Activated effector memory CD4-positive, alpha-beta T cell treated with anti-CD3 and anti-CD28 coated beads, Interleukin-2, amount 50 U/mL, for 16 hours (primary cell): ENCODE measurements at regions not wholly inside any gene's neighbourhood (a gene's known extent, or its start where the extent isn't known, plus 50 kb on each side); places are given as distances from the start of the nearest gene placed in this dataset.

Experiments
- DNase-seq: peaks from one replicate; pipeline ENCODE4 v3.0.0-alpha.2; 2020

GRCh38 chr4:100799761-100800539, 282.1 kb upstream of the EMCN start:
- no peak for DNase-seq

- DNase-seq = no peak
These were observed 280.0 kb upstream of the EMCN start for GRCh38 chr4:100797791-100798190.

DNA sequence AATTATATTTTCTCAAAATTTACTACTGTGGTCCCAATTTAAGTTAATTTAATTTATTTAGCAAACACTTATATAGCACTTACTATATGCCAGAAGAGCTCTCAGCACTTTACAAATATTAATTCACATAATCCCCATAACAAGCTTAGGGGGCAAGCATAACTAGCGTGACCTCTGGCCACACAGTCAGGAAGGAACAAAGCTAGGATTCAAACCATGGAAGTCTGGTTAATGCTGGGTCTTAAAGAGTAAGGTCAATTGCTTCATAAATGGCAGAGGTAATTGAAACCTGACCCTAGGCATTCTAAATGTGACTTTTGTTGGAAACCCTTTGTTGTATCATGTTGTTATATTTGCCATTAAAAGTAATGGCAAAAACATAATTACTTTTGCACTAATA, 279.5 kb upstream of the EMCN start:
- no peak for DNase-seq

GRCh38 chr4:100796332-100796731, 278.5 kb upstream of the EMCN start:
- no peak for DNase-seq

GRCh38 chr4:100795581-100795980, 277.8 kb upstream of the EMCN start:
- no peak for DNase-seq

- DNase-seq = no peak
These were observed 273.2 kb upstream of the EMCN start for GRCh38 chr4:100790836-100791615.

GRCh38 chr4:100789991-100790390, 272.2 kb upstream of the EMCN start:
- no peak for DNase-seq

DNA sequence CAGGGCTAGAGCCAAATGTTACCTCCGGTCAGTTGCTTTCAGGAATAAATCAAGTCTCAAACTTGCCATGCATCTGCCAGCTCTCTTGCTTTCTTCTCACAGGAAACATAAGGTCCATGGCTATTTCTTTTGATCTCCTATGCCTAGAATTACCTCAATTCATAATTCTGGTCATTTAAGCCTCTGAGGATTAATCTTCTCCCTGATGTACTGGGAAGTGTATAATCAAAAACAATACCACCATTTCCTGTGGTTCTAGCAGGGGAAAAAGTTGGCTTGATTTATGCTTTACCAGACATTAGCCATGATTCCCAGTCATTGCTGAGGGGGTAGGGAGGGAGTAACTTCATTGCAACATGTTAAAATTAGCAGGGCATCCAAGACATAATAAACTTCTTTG, 268.7 kb upstream of the EMCN start:
- DNase-seq = no peak

DNA sequence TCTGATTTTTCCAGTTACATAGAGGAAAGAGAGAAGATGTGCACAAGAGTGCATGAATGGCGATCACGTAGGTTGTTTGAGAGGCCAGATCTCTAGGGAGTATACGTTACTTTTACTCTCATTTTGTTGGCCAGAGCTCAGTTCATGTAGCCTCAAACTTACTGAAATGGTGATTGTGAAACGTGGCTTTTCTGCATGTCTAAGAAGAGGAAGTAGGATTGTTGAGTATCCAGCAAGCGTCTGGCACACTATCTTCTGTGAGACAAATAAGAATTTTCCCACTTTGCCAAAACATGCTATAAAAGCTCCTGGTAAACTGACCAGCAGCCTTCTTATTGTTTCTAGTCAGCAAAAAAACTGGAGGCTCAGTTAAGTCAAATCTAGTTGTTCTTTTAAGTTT, 264.5 kb upstream of the EMCN start:
- no peak for DNase-seq

DNA sequence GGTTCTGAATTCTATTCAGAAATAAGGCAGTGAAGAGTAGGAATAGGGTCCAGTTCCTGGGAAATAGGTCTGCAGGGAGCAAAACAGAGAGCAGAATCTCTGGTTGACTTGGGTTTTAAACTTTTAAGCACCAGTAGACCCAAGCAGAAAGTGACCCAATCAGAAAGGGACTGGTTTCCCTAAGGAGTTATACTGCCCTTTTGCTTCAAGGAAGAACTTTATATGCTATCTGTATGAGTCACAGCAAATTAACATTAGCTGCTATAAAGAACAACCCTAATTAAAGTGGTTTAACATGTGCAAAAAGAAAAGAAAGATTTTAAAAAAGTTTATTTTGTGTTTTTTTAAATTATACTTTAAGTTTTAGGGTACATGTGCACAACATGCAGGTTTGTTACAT, 263.6 kb upstream of the EMCN start:
- no peak for DNase-seq

GRCh38 chr4:100780126-100780525, 262.3 kb upstream of the EMCN start:
- no peak for DNase-seq

- no peak for DNase-seq
These were observed 260.6 kb upstream of the EMCN start for GRCh38 chr4:100778431-100778830.

- DNase-seq = no peak
These were observed 244.9 kb upstream of the EMCN start for GRCh38 chr4:100762738-100763137.

GRCh38 chr4:100754751-100755150, 236.9 kb upstream of the EMCN start:
- DNase-seq = no peak

- no peak for DNase-seq
These were observed 228.4 kb upstream of the EMCN start for GRCh38 chr4:100746141-100746739.

GRCh38 chr4:100742045-100742444, 224.2 kb upstream of the EMCN start:
- DNase-seq = no peak

DNA sequence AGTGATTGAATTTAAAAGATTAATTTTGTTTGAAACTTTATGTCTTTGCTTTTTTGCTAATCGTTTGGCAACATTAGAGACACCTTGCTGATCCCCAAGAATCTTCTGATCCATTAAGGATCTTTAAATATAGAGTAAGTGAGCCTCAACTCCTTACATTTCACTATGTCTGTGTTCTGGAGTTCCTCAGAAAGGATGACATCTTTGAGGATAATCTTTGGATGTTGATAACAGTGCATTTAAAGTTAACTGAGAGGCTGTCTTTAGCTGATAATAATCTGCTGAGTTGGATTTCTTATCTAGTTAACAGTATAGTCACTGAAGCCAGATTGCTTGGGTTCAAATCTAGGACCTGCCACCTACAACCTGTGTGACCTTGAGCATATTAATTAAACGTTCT, 221.6 kb upstream of the EMCN start:
- no peak for DNase-seq

- DNase-seq = no peak
These were observed 220.7 kb upstream of the EMCN start for GRCh38 chr4:100738196-100739165.

DNA sequence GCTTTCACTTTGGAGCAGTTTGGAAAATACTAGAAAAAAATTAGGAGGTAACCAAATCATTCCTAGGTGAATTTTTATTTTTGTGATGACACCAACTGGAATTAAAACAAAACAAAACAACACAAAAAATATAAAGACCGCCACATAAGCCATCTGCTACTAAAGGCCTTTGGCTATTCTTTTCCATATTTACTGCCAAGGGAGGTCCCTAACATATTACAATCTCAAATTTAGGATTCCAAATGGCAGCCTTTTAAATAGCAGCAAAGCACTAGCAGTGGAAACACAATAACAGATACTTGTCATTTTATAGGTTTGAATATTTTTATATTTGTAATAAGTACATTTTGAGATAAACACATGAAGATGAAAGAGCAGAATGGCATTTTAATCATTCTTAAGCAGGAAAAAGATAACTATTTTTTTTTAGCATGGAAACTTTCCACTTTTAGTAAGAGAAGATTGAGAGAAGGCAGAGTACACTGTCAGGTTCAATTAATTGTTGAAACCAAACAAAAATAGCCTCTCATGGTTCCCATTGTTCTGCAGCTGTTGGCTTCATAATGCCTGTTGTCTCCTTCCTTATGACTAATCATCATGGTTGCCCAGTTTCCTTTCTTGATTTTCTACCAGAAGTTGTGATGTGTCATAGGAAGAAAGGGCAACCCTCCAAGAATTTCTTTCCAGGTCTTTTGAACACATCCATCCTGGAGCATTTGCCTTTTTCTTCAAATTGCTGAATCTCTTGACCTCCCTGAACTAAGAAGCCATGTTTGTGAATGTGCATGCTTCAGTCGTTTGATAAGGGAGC, 219.0 kb upstream of the EMCN start:
- no peak for DNase-seq

DNA sequence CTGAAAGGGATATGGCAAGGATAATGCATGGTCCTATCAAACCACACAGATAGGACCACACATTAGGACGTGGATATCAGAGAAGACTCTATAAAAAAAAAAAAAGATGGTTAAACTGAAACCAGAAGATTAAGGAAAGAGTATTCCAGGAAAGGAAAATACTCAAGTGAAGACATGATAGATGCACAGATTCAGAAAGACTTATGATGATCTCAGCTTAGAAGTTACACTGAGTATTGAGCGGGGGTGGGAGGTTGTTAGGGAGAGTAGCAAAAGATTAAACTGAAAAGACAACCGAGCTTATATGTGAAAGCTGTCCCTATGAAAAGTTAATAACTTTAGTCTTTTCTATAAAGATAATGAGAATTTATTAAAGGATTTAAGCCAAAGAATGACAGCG, 211.0 kb upstream of the EMCN start:
- DNase-seq = no peak

DNA sequence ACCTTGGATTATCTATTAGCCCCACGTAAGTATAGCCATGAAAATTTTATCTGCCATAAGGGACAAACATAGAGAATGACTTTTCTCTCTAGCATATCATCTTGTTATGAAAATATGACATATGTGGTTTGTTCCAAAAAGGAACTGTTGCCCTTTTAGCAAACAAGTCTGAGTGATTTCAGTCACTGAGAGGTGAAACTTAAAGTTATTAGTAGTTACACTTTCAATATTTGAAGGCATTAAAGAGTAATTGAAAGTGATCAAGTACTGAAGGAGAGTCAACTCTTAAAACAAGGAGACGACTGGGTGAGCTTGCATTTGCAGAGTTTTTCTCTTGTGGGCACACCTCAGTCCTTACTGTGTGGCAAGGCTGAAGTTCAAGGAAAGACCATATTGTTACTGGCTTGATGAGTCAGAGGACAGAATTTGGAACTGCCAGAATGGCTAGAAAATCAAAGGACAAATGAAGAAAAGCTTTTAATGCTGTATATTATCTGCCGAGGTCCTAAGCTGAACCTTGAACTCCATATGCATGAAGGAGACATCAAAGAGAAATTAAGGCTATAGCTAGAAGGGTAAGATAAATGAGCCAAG, 205.1 kb upstream of the EMCN start:
- DNase-seq = no peak

DNA sequence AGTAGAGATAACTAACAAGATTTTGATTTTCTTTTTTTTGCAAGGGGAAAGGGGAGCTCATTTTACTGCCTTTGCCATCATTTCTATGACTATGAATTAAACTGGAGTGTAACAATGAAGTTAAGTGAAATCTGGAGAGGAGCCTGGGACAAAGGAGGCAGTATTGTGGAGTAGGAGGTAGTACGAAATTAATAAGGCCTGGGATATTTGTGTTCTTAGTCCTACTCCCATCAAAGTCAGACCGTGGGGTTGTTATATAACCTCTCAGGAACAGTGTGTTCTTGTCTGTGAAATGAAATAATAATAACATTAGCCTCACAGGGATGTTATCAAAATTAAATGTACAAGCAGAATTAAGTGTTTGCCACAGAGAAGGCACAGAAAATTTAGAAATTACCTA, 204.3 kb upstream of the EMCN start:
- no peak for DNase-seq
